SIG-M5 treated with dmso at 0.1 percent for 504 hours (cell line): ENCODE measurements at regions not wholly inside any gene's neighbourhood (a gene's known extent, or its start where the extent isn't known, plus 50 kb on each side); places are given as distances from the start of the nearest gene placed in this dataset.

Experiments used
- DNase-seq: peaks from one replicate; lab custom pipeline; 2025; ENCODE audit not compliant: unreplicated experiment; lab: John Stamatoyannopoulos, UW

- DNase-seq, result no peak
These were observed 194.2 kb downstream of the NHLRC3 start for GRCh38 chr13:39232401-39232980.

DNA sequence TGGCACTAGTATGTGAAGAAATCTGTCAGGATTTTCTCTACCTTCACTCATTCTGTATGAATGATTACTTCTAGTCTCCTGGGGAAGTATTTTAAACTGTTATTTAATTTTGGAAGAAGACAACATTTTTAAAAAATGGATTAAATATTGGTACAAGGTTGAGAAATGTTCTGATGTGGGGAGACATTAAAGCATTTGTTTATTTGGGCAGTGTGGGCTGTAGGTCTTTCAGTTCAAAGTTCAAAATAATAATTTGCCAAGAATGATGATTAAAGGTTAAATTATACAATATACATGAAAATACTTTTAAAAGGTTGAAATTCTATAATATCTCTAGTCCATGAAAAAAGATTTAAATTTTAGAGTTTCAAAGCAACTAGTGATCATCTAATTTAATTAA lies 194.7 kb downstream of the NHLRC3 start:
- no peak for DNase-seq

- no peak for DNase-seq
These were observed 195.3 kb downstream of the NHLRC3 start for GRCh38 chr13:39233519-39233918.

DNA sequence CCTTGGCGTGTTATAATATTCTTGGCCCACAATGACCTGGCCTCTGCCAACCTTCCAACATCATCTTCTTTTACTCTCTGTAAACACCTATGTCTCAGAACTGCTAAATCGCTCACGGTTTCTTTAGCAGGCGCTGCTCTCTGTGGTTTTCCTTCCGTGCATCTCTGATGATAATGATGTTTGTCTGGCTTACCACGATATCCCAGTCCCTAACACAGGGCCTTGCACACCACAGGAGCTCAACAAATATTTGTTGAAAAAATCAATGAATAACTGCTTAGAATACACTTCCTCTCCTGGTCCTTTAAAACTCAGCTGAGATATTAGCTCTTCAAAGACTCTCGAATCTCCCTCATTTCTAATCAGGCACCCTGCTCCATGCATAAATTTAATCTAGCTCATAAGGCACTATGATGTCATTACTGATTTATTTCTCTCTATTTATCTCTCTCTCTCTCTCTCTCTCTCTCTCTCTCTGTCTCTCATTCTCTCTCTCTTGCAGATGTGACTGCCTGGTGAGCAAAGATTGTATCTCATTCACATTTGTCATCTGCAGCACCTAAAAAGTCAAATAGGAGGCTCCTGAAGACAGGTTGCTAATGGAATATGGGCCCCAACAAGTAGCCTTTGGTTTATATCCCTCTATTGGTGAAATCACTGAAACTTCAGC lies 206.4 kb downstream of the NHLRC3 start:
- DNase-seq, result no peak

DNA sequence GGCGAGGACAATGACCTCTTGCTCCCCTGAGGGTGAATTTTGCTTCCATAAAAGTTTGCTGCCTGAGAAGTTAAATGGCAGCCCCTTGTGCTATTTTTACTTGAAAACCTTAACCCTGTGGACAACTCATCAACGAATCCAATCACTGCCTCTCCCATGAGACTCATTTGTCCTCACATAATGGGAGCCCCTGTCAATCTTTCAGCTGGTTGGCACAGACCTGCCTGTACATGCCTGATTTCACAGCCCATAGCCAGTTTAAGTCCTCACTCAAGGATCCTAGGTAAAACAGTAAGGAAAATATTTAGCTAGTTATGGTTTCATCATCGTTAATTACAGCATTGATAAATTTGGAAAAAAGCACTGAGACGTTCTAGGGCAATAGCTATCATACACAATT lies 207.4 kb downstream of the NHLRC3 start:
- no peak for DNase-seq

- no peak for DNase-seq
These were observed 211.7 kb downstream of the NHLRC3 start for GRCh38 chr13:39249982-39250381.

DNA sequence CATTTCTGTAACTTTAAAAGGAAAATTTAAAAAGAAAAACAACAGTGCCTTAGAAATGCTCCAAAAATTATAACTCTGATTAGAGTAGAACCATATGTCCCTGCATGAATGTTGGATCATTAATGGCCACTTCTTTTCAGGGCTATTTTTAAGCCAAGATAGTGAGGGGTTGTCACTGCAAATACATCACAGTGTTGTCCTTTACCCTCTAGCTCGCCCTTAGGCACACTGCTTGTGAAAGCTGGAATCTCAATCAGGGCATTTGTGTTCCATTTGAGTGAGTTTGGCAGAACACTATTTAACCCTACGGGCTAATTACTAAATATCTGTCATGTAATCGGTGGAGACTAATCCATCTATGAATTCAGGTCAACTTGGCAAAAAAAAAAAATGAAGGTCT lies 212.2 kb downstream of the NHLRC3 start:
- no peak for DNase-seq

DNA sequence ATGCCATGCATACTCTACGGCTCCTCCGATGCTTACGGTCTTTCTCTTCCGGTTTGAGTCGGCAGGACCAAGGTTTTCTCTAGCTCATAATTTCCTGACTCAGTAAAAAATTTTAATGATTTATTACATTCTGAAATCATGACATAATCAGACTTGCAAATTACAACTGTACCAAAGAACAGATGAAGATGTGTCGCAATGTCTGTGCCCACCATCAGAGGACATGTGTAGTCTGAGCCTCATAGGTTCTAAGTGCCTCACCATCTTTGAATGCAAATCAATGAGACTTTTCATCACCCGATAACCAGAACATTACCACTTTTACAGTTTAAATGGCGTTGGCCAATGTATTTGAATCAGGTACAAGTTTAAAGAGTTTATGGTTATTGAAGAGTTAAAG lies 213.1 kb downstream of the NHLRC3 start:
- DNase-seq, result no peak

GRCh38 chr13:39253774-39254173 lies 215.5 kb downstream of the NHLRC3 start:
- no peak for DNase-seq

DNA sequence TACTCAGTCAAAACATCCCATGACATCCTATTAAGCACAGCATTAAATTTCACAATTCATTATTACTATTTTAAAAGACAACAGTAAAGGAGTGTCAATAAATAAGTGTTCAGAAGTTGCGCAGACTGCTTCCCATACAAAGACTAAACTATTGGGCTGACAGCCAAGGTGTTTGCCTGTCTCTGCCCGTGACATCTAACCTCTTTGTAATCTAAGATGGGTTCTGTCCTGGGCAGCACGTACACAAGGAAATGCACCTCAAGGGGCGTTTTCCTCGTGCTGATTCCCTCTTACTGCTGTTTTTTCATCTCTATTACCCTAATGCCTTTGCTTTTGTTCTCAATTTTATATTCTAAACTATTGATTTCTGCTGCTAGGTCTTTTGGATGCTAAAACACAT lies 216.3 kb downstream of the NHLRC3 start:
- DNase-seq, result no peak

- no peak for DNase-seq
These were observed 219.4 kb downstream of the NHLRC3 start for GRCh38 chr13:39257642-39258041.

DNA sequence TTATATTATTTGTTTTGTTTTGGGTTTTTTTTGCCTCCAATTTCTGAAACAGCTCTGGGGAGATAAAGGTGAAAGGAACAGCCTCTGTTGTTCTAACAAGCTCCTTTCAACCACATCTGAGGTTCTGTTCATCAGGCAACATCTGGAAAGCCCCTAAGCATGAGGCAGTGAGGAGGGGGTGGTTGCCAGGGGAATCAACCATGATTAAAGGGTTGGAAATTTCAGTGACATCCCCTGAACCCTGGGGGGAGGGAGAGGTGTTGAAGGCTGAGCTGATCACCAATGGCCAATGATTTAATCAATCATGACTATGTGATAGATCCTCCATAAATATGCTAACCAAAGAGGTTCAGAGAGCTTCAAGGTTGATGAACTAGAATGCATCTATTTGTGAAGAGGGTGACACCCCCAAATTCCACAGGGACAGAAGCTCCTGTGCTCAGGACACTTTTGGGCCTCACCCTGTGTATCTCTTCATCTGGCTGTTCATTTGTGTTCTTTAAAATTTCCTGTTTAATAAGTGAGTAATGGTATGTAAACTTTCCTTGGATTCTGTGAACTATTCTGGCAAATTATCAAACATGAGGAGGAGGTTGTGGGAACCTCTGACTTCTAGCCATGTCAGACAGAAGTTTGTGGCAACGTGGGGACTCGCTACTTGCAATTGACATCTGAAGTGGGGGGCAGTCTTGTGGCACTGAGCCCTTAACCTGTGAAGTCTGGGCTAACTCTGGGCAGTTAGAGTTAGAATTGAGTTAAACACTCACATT lies 221.3 kb downstream of the NHLRC3 start:
- no peak for DNase-seq

DNA sequence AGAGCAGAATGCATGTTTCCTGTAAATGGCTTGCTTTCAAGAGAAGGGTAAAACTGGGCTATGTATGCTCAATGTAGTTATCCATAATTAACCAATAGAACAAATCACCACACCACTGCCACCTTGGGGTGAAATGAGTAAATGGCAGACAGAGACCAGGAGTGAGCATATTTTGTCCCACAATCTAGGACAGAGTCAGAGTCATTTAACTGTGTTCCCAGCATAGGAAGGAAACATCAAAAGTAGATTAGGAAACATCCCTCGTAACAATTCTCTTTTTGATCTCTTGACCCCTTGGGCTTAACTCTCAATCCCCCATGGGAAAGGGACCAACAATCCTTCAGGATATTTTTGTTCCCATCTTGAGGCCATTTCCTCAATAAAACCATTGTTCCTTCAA lies 224.8 kb downstream of the NHLRC3 start:
- peak; percentile 52 for DNase-seq

DNA sequence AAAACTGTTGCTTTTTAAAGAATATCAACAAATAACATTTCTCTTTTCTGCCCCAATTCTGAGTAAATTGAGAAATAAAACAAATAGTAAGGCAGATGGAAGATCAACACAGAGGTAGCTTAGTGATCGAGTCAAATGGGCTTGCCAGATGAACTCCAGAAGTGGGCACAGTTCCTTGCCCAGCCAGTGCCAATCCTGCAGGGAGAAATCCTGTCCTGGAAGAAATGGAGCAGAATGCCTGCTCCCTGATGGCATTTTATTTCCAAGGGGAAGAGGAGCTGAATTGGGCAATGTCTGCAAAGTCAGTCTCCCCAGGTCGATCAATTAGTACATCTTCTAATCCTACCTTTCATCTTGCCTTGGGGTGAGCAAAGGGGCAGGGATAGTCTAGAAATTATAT lies 225.3 kb downstream of the NHLRC3 start:
- DNase-seq, result no peak

DNA sequence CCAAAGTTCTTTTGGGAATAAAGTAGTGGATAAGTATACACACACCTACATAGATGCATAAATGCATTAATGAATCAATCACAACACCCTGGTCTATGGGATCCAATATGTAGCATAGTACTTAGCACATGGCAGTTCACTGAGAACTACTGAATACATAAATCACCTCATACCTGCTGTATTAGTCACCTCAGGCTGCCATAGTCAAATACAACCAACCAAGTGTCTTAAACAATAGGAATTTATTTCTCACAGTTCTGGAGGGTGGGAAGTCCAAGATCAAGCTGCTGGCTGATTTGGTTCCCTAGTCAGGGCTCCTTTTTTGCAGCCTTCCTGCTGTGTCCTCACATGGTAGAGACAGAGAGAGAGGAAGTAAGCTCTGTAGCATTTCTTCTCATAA lies 228.2 kb downstream of the NHLRC3 start:
- no peak for DNase-seq

DNA sequence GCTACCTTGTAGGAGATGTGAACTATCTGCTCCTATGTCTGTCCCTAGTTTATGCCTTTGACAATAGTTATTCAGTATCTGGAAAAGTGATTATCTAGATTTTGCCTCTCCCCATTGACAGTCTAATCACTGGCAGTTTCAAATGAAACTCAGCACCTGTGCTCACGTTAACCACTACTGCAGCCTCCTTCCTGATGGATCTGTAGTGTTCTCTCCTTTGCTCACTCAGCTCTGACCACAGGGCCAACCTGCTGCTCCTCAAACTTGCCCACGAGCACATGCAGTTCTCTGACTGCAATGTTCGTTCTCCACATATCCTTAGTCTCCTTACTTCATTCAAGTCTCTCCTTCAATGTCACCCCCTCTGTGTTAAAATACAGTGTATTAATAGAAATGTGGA lies 230.1 kb downstream of the NHLRC3 start:
- no peak for DNase-seq

- no peak for DNase-seq
These were observed 230.7 kb downstream of the NHLRC3 start for GRCh38 chr13:39269004-39269403.

GRCh38 chr13:39269411-39269810 lies 231.2 kb downstream of the NHLRC3 start:
- DNase-seq, result no peak

DNA sequence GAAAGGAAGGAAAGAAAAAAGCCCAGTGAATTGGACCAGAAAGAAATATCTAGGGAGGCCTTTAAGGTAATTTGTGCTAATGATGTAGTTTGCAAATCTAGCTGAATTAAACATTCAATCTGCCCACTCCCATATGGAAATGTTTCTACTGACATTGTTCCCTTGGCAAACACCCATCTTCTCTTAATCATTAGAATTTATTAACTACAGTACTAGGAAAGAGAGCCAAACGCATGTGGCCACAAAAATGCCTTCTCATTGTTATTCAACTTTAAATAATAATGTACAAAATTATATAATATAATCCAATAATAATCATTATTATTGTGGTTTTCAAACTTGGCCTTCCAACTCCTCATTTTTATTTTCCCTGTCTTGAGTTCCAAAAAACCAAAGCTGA lies 234.7 kb downstream of the NHLRC3 start:
- no peak for DNase-seq

- DNase-seq, result no peak
These were observed 235.9 kb downstream of the NHLRC3 start for GRCh38 chr13:39273953-39274738.

DNA sequence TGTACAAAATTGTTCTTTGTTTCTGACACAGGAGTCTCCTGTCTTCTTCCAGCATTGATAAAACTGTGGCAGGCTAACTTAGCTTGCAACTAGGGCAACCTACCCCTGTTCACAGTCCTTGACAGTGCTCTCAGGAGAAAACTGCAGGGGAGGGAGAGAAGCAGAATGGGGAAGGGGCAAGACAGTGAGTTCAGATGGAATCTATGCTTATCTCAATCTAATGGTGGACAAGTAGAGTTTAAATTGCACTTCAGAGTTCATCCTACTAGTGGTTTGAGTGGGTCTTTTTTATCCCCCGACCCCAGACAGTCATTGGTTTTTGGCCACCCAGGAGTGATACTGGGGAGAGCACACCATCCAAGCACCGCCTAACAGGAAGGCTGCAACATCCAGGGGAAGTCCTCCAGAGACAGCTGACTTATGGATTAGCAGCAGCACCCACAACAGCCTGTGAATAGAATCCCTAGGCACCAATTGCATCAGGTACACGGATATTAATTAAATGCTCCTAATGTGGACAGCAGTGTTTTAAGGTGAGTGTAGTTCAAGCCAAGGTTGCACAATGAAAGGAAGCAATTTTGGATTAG lies 236.6 kb downstream of the NHLRC3 start:
- no peak for DNase-seq
